Right lobe of liver (tissue), 4 donors: ENCODE measurements at regions not wholly inside any gene's neighbourhood (a gene's known extent, or its start where the extent isn't known, plus 50 kb on each side); places are given as distances from the start of the nearest gene placed in this dataset.

ENCODE experiments used
- CTCF ChIP-seq, 4 donors: fragments of 200-600 bp in 3 of 4; fragments of 450-650 bp in 1 of 4; IDR thresholded peaks; one replicate each; pipeline versions ENCODE4 v1.5.1 to v1.8.0; 2016 to 2022; ENCODE audit warnings: antibody characterized with exemption in 4 of 4, mild to moderate bottlenecking in 2 of 4
- POLR2A ChIP-seq: fragments of 450-650 bp; IDR thresholded peaks from one replicate; pipeline ENCODE4 v1.6.1; 2017; ENCODE audit warnings: antibody characterized with exemption, mild to moderate bottlenecking
- donor health status: DM: no; HTN: no; CAD: no.
- donor health status: DM: no; HTN: no; CAD: no.
- donor health status: DM: no; HTN: yes; CAD: no.

- TF ChIP-seq CTCF (IDR thresholded peaks at IDR 0.05) = no peak
- no peak for TF ChIP-seq POLR2A
These were observed 167.6 kb downstream of the AKR1D1 start for GRCh38 chr7:138243836-138244235.
